WTC11 (cell line): ENCODE measurements at regions not wholly inside any gene's neighbourhood (a gene's known extent, or its start where the extent isn't known, plus 50 kb on each side); places are given as distances from the start of the nearest gene placed in this dataset.

Experiments
- ATF6 ChIP-seq: sonication (generic); formaldehyde crosslinking; IDR thresholded peaks from 2 replicates; pipeline ENCODE4 v1.8.1; 2023; ENCODE audit warnings: mild to moderate bottlenecking, missing genetic modification reagents
- CREB1 ChIP-seq: sonication (generic); formaldehyde crosslinking; IDR thresholded peaks from 2 replicates; pipeline ENCODE4 v1.8.0; 2023; ENCODE audit warnings: mild to moderate bottlenecking, missing genetic modification reagents
- CTCF ChIP-seq: fragments of 200-600 bp; IDR thresholded peaks from 2 replicates; pipeline ENCODE4 v1.8.0; 2022; ENCODE audit warnings: antibody characterized with exemption
- IRF1 ChIP-seq: sonication (generic); formaldehyde crosslinking; IDR thresholded peaks from 2 replicates; pipeline ENCODE4 v1.8.0; 2023; ENCODE audit warnings: missing genetic modification reagents
- PREB ChIP-seq: sonication (generic); formaldehyde crosslinking; IDR thresholded peaks from 2 replicates; pipeline ENCODE4 v1.8.1; 2022; ENCODE audit warnings: mild to moderate bottlenecking, missing genetic modification reagents, moderate library complexity, borderline replicate concordance
- ZNF423 ChIP-seq: fragments of 250-450 bp; sonication (Bioruptor Pico); IDR thresholded peaks from 2 replicates; pipeline ENCODE4 v2.1.2; 2022; ENCODE audit warnings: mild to moderate bottlenecking, moderate library complexity

GRCh38 chr4:100284129-100284880 lies 94.0 kb upstream of the DDIT4L start:
- no peak for TF ChIP-seq ATF6 (CRISPR knock-in tag)
- TF ChIP-seq IRF1: no peak
- no peak for TF ChIP-seq PREB
- no peak for TF ChIP-seq CREB1 (CRISPR knock-in tag)
- TF ChIP-seq CTCF: no peak
- no peak for TF ChIP-seq ZNF423
